ENCODE measurements at regions not wholly inside any gene's neighbourhood (a gene's known extent, or its start where the extent isn't known, plus 50 kb on each side); places are given as distances from the start of the nearest gene placed in this dataset.
"Not testable (repeated sequence)": the region's sequence is repeated elsewhere in the genome, so short reads cannot be mapped to it uniquely, and the experiment has no call there.

- no CpG with 5 or more reads among the region's 4 CpGs for WGBS, 2 experiments (ENCODE audit: extremely low coverage in 2 of 2, insufficient read length in 1 of 2)
- H3K79me1 ChIP-seq (ENCODE audit: low read depth in 1 of 2, low read length in 2 of 2); BruUV-seq (replicated peaks); H3K9me1 ChIP-seq (ENCODE audit: insufficient read depth, low read length); H2AFZ ChIP-seq (replicated peaks; ENCODE audit: low read length, poor library complexity); intact Hi-C loops (cut with micrococcal nuclease); H2AK5ac ChIP-seq (ENCODE audit: low read depth, low read length); H3K4me1 ChIP-seq (ENCODE audit: control insufficient read depth, insufficient read depth, low read length); H3K27ac ChIP-seq (ENCODE audit: insufficient read depth, low read length); H2BK15ac ChIP-seq (ENCODE audit: low read depth, low read length); H3K4me2 ChIP-seq (ENCODE audit: low read depth, low read length); H4K5ac ChIP-seq (ENCODE audit: low read depth, low read length); H3K18ac ChIP-seq (ENCODE audit: low read depth, low read length); H2BK120ac ChIP-seq (ENCODE audit: low read depth, low read length); DNase-seq; CTCF ChIA-PET; H2BK20ac ChIP-seq (ENCODE audit: low read depth, low read length); H3K14ac ChIP-seq (replicated peaks; ENCODE audit: low read depth, low read length); POLR2A ChIA-PET (ENCODE audit: unreplicated experiment); H3K9ac ChIP-seq (ENCODE audit: low read depth, low read length); ATAC-seq (ENCODE audit: low read depth); H4K8ac ChIP-seq (ENCODE audit: low read depth in 2 of 2, low read length in 2 of 2); H2BK5ac ChIP-seq (ENCODE audit: low read depth, low read length, poor library complexity, severe bottlenecking); H3K23ac ChIP-seq (ENCODE audit: low read depth, low read length); dilution Hi-C loops (cut with HindIII; ENCODE audit: low sequenced_read_pairs, unreplicated experiment); H4K20me1 ChIP-seq (ENCODE audit: insufficient read depth, low read length); H3K4me3 ChIP-seq (ENCODE audit: insufficient read depth, low read depth, low read length); H3K9me3 ChIP-seq (ENCODE audit: control insufficient read depth, insufficient read depth, low read length); H3K4ac ChIP-seq (ENCODE audit: low read depth, low read length); H4K91ac ChIP-seq (ENCODE audit: insufficient read depth, low read depth, low read length); H2AK9ac ChIP-seq (replicated peaks; ENCODE audit: low read depth, low read length, poor library complexity); H3K36me3 ChIP-seq (ENCODE audit: control insufficient read depth, insufficient read depth, low read length); H3K56ac ChIP-seq (ENCODE audit: extremely low read depth, insufficient read depth, low read length); in situ Hi-C loops (cut with MboI; ENCODE audit: low sequenced_read_pairs); H3K27me3 ChIP-seq (ENCODE audit: control insufficient read depth, insufficient read depth, low read length): not testable (repeated sequence)
Observed at GRCh38 chr3:166571686-166572085, 734.5 kb upstream of the BCHE start.

Measured in IMR-90 (cell line).